ENCODE measurements at regions not wholly inside any gene's neighbourhood (a gene's known extent, or its start where the extent isn't known, plus 50 kb on each side); places are given as distances from the start of the nearest gene placed in this dataset.
A peak's percentile ranks its signal among the peaks of the same experiment; 100 is the strongest.

GRCh38 chr1:218494449-218494852, 149.3 kb downstream of the TGFB2 start:
- Histone ChIP-seq H3K27me3 (no peaks in the 10 kb centered on the region), H3K9me3 (no peaks in the 10 kb centered on the region), H3K4me3 (no peak overlapping the region), H3K36me3 (no peaks in the 10 kb centered on the region), H3K4me1 (peaks cover 0 to 15% (median 7%) of the 10 kb centered on the region in 4 donors), H3K27ac (no peak overlapping the region)
- TF ChIP-seq POLR2AphosphoS5 (IDR thresholded peaks at IDR 0.05) (no peak), EP300 (IDR thresholded peaks at IDR 0.05) (no peak), CTCF (IDR thresholded peaks at IDR 0.05) (no peak), POLR2A (IDR thresholded peaks at IDR 0.05) (no peak)
- WGBS, 2 donors: 85 to 92% methylated on average over 2 of the region's 2 CpGs
- no peak for DNase-seq
- no peak for ATAC-seq (ENCODE audit: low FRiP score in 2 of 2)

GRCh38 chr1:218495931-218496330, 150.8 kb downstream of the TGFB2 start:
- ATAC-seq (ENCODE audit: low FRiP score in 2 of 2): no peak
- Histone ChIP-seq H3K4me1 (peaks cover 0 to 22% (median 9%) of the 10 kb centered on the region in 4 donors), H3K4me3 (no peak overlapping the region), H3K9me3 (no peaks in the 10 kb centered on the region), H3K27ac (no peak overlapping the region), H3K36me3 (no peaks in the 10 kb centered on the region), H3K27me3 (no peaks in the 10 kb centered on the region)
- 83 to 84% methylated on average over 3 of the region's 3 CpGs for WGBS, 2 donors
- TF ChIP-seq EP300 (IDR thresholded peaks at IDR 0.05) (no peak), POLR2AphosphoS5 (IDR thresholded peaks at IDR 0.05) (no peak), POLR2A (IDR thresholded peaks at IDR 0.05) (no peak), CTCF (IDR thresholded peaks at IDR 0.05) (no peak)
- DNase-seq: no peak

- Histone ChIP-seq H3K4me1 (peaks cover 0 to 22% (median 9%) of the 10 kb centered on the region in 4 donors), H3K27me3 (no peaks in the 10 kb centered on the region), H3K4me3 (no peak overlapping the region), H3K27ac (no peak overlapping the region), H3K36me3 (no peaks in the 10 kb centered on the region), H3K9me3 (no peaks in the 10 kb centered on the region)
- DNase-seq (no peak), ATAC-seq (ENCODE audit: low FRiP score in 2 of 2) (peak in 1 of 2 donors; percentile 69)
- 84 to 85% methylated on average over 2 of the region's 2 CpGs for WGBS, 2 donors
- no peak for TF ChIP-seq POLR2AphosphoS5 (IDR thresholded peaks at IDR 0.05)
- TF ChIP-seq POLR2A (IDR thresholded peaks at IDR 0.05): no peak
- TF ChIP-seq EP300 (IDR thresholded peaks at IDR 0.05): no peak
- TF ChIP-seq CTCF (IDR thresholded peaks at IDR 0.05): no peak
Measured at GRCh38 chr1:218496561-218496960, 151.4 kb downstream of the TGFB2 start.

GRCh38 chr1:218498056-218498938, 153.2 kb downstream of the TGFB2 start:
- H3K4me3 ChIP-seq: peak overlapping the region in 3 of 4 donors; percentile 15 to 39 (median 37)

More at GRCh38 chr1:218498056-218498938, 153.2 kb downstream of the TGFB2 start:
- no peaks in the 10 kb centered on the region for H3K9me3 ChIP-seq
- H3K27ac ChIP-seq: peak overlapping the region; percentile 29 to 60 (median 46)
- WGBS, 2 donors: 53 to 59% methylated on average over 8 of the region's 8 CpGs
- TF ChIP-seq CTCF (IDR thresholded peaks at IDR 0.05) (no peak), POLR2AphosphoS5 (IDR thresholded peaks at IDR 0.05) (no peak), EP300 (IDR thresholded peaks at IDR 0.05) (no peak), POLR2A (IDR thresholded peaks at IDR 0.05) (no peak)
- peaks cover 0 to 22% (median 9%) of the 10 kb centered on the region in 4 donors for H3K4me1 ChIP-seq
- H3K27me3 ChIP-seq: no peaks in the 10 kb centered on the region
- no peak for DNase-seq
- no peaks in the 10 kb centered on the region for H3K36me3 ChIP-seq
- peak in 1 of 2 donors; percentile 66 for ATAC-seq (ENCODE audit: low FRiP score in 2 of 2)

All from upper lobe of left lung (tissue), 6 donors.